ENCODE measurements at regions not wholly inside any gene's neighbourhood (a gene's known extent, or its start where the extent isn't known, plus 50 kb on each side); places are given as distances from the start of the nearest gene placed in this dataset.

DNA sequence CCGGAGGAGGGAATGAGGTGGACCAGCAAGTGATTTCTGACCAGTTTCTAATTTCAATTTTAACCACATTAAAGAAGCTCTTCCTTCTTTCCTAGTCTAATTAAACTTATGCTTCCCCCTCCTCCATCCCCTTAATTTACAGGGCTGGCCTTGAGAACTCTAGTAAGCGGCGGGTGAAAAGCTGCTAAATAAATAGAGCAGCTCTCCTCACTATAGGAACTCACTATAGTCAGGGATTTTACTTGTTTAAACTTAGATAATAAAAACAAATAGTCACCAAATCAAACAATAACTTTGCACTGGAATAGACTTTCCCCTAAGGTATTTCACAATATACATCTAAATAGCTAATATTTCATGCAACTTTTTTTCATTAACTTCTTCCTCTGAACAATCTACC, 1838.2 kb upstream of the PRR20A start:
- TF ChIP-seq POLR2A (IDR thresholded peaks at IDR 0.05) (no peak), POLR2AphosphoS5 (IDR thresholded peaks at IDR 0.05) (no peak), CTCF (IDR thresholded peaks at IDR 0.05) (no peak)

All from sigmoid colon (tissue), 4 donors.